Hepatocyte (in vitro differentiated cells): ENCODE measurements at regions not wholly inside any gene's neighbourhood (a gene's known extent, or its start where the extent isn't known, plus 50 kb on each side); places are given as distances from the start of the nearest gene placed in this dataset.

ENCODE experiments used
- DNase-seq: peaks from one replicate; pipeline ENCODE4 v3.0.0-alpha.2; 2016; ENCODE audit warnings: low spot score
- H2AFZ ChIP-seq: fragments of 200-600 bp; sonication (generic); 2 replicates; pipeline ENCODE4 v1.6.0; 2016; ENCODE audit warnings: antibody characterized with exemption, mild to moderate bottlenecking
- H3K27ac ChIP-seq: fragments of 200-600 bp; sonication (generic); 2 replicates; pipeline ENCODE4 v1.5.1; 2016; ENCODE audit warnings: mild to moderate bottlenecking
- H3K27me3 ChIP-seq: fragments of 200-600 bp; sonication (generic); 2 replicates; pipeline ENCODE4 v1.6.1; 2016
- H3K36me3 ChIP-seq: fragments of 200-600 bp; sonication (generic); replicated peaks from 2 replicates; pipeline ENCODE4 v1.5.1; 2016; ENCODE audit warnings: low read depth; ENCODE audit not compliant: insufficient read depth
- H3K4me1 ChIP-seq: fragments of 200-600 bp; sonication (generic); 2 replicates; pipeline ENCODE4 v1.5.1; 2016; ENCODE audit warnings: mild to moderate bottlenecking, moderate library complexity; ENCODE audit not compliant: insufficient read depth
- H3K4me2 ChIP-seq: fragments of 200-600 bp; sonication (generic); 2 replicates; pipeline ENCODE4 v1.6.0; 2016
- H3K4me3 ChIP-seq: fragments of 200-600 bp; sonication (generic); 2 replicates; pipeline ENCODE4 v1.5.1; 2016; ENCODE audit warnings: mild to moderate bottlenecking
- H3K79me2 ChIP-seq: fragments of 200-600 bp; sonication (generic); 2 replicates; pipeline ENCODE4 v1.6.0; 2017; ENCODE audit warnings: mild to moderate bottlenecking
- H3K9me2 ChIP-seq: fragments of 200-600 bp; sonication (generic); replicated peaks from 2 replicates; pipeline ENCODE4 v1.6.0; 2017; ENCODE audit warnings: mild to moderate bottlenecking; ENCODE audit not compliant: insufficient read depth
- H3K9me3 ChIP-seq: fragments of 200-600 bp; sonication (generic); 2 replicates; pipeline ENCODE4 v1.5.1; 2016; ENCODE audit warnings: low read depth, mild to moderate bottlenecking
- H4K20me1 ChIP-seq: fragments of 200-600 bp; sonication (generic); 2 replicates; pipeline ENCODE4 v1.6.0; 2016; ENCODE audit warnings: mild to moderate bottlenecking; ENCODE audit not compliant: insufficient read depth, poor library complexity, severe bottlenecking
- EZH2 ChIP-seq: fragments of 200-600 bp; sonication (generic); IDR thresholded peaks from 2 replicates; pipeline ENCODE4 v1.6.1; 2016; ENCODE audit warnings: antibody characterized with exemption, mild to moderate bottlenecking, borderline replicate concordance
- EZH2phosphoT487 ChIP-seq: fragments of 200-600 bp; sonication (generic); IDR thresholded peaks from one replicate; pipeline ENCODE4 v1.6.1; 2018; ENCODE audit warnings: antibody characterized with exemption, mild to moderate bottlenecking, low read depth, moderate library complexity; ENCODE audit not compliant: unreplicated experiment, severe bottlenecking
- WGBS: methylation state at CpG from one replicate; pipeline ENCODE4 v1.1.6; 2016; ENCODE audit warnings: low lambda C conversion rate; ENCODE audit errors: missing lambda C conversion rate; 5-methylcytosine and 5-hydroxymethylcytosine counted together
- TF ChIP-seq, protein P1 (sequence below): fragments of 200-600 bp; sonication (generic); IDR thresholded peaks from 2 replicates; pipeline ENCODE4 v1.5.1; 2016; ENCODE audit warnings: antibody characterized with exemption, mild to moderate bottlenecking; ENCODE audit not compliant: poor library complexity

DNA sequence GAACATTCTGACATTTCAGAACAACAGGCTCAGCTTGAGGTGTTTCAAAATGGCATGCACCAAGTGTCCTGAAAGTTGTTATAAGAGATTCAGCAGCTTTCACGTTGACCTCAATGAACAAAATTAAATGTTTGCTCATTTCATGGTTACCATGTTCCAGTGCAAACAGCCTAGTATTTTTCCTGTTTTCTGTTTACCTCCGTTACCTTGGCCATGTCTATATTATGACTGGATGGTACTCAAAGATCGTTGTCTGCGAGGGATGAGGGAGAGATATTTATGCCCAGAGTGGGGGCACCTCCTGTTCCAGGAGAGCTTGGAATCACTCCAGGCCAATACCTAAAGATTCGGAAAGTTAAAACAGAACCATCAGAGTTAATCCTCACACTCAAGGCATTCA is 83.8 kb upstream of the SASH1 start:
- TF ChIP-seq EZH2phosphoT487 (no peak), EZH2 (no peak)
- TF ChIP-seq, protein P1, sequence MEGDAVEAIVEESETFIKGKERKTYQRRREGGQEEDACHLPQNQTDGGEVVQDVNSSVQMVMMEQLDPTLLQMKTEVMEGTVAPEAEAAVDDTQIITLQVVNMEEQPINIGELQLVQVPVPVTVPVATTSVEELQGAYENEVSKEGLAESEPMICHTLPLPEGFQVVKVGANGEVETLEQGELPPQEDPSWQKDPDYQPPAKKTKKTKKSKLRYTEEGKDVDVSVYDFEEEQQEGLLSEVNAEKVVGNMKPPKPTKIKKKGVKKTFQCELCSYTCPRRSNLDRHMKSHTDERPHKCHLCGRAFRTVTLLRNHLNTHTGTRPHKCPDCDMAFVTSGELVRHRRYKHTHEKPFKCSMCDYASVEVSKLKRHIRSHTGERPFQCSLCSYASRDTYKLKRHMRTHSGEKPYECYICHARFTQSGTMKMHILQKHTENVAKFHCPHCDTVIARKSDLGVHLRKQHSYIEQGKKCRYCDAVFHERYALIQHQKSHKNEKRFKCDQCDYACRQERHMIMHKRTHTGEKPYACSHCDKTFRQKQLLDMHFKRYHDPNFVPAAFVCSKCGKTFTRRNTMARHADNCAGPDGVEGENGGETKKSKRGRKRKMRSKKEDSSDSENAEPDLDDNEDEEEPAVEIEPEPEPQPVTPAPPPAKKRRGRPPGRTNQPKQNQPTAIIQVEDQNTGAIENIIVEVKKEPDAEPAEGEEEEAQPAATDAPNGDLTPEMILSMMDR = no peak

DNA sequence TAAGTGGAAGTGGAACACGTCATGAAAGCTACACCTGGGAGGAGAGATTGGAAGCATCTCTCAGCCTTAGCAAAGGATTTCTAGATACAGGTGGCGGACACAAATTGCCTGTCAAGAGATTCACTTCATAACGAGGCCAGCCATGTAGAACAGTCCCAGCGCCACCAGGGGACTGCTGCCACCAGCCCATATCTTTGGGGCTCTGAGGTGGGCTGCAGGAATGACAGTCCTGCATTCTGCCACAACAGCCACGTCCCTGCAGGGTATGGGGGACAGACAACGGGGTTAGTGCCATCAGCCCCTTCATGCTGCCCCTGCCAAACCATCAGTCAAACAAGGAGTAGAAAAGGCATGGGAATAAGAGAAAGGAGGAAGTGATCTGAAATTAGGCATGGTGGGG is 81.2 kb upstream of the SASH1 start:
- no peak overlapping the region for H3K4me3 ChIP-seq
- no peaks in the 10 kb centered on the region for H4K20me1 ChIP-seq
- no peak for DNase-seq
- no peak overlapping the region for H3K4me2 ChIP-seq
- WGBS = 88% methylated on average over 6 of the region's 6 CpGs
- H3K27ac ChIP-seq = no peak overlapping the region
- no peaks in the 10 kb centered on the region for H3K9me2 ChIP-seq
- no peaks in the 10 kb centered on the region for H3K9me3 ChIP-seq
- no peaks in the 10 kb centered on the region for H3K79me2 ChIP-seq
- no peaks in the 10 kb centered on the region for H3K27me3 ChIP-seq
- H2AFZ ChIP-seq = no peak overlapping the region
- TF ChIP-seq EZH2phosphoT487 (no peak), EZH2 (no peak)
- TF ChIP-seq, protein P1 = no peak
- H3K36me3 ChIP-seq = no peaks in the 10 kb centered on the region
- H3K4me1 ChIP-seq = peaks cover 3% of the 10 kb centered on the region

More for the DNA sequence above, 83.8 kb upstream of the SASH1 start:
- Histone ChIP-seq H3K27me3 (no peaks in the 10 kb centered on the region), H3K27ac (no peak overlapping the region), H3K9me2 (no peaks in the 10 kb centered on the region), H3K36me3 (no peaks in the 10 kb centered on the region), H3K9me3 (no peaks in the 10 kb centered on the region), H3K4me3 (no peak overlapping the region), H3K79me2 (no peaks in the 10 kb centered on the region), H4K20me1 (no peaks in the 10 kb centered on the region), H3K4me2 (no peak overlapping the region), H2AFZ (no peak overlapping the region), H3K4me1 (no peaks in the 10 kb centered on the region)
- DNase-seq = no peak
- WGBS = 81% methylated on average over 5 of the region's 5 CpGs

DNA sequence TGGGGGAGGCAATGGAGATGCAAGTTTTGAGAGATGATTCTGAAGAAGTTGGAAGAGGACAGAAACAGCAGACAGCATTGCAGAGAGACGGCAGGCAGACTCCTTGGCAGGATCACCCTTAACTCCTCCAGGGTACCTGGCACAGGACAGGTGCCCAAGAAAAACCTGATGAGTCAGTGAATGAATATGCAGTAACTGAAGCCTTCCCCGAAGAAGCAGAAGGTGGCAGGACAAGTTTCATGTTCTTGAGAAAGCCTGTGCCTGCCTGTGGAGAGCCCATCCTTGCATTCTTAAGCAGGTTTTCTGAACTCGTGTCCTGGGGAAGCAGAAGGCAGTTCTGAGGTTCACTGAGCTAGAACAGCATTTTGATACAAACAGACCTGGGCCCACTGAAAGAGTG is 79.6 kb upstream of the SASH1 start:
- H3K27ac ChIP-seq = no peak overlapping the region
- H4K20me1 ChIP-seq = no peaks in the 10 kb centered on the region
- H3K36me3 ChIP-seq = no peaks in the 10 kb centered on the region
- peaks cover 3% of the 10 kb centered on the region for H3K4me1 ChIP-seq
- no peaks in the 10 kb centered on the region for H3K9me3 ChIP-seq
- WGBS = 68% methylated on average over 3 of the region's 3 CpGs
- no peak overlapping the region for H3K4me3 ChIP-seq
- H3K9me2 ChIP-seq = no peaks in the 10 kb centered on the region
- DNase-seq = no peak
- H2AFZ ChIP-seq = no peak overlapping the region
- H3K27me3 ChIP-seq = no peaks in the 10 kb centered on the region
- H3K79me2 ChIP-seq = no peaks in the 10 kb centered on the region
- TF ChIP-seq EZH2 = no peak
- TF ChIP-seq, protein P1 = no peak
- no peak for TF ChIP-seq EZH2phosphoT487
- no peak overlapping the region for H3K4me2 ChIP-seq

DNA sequence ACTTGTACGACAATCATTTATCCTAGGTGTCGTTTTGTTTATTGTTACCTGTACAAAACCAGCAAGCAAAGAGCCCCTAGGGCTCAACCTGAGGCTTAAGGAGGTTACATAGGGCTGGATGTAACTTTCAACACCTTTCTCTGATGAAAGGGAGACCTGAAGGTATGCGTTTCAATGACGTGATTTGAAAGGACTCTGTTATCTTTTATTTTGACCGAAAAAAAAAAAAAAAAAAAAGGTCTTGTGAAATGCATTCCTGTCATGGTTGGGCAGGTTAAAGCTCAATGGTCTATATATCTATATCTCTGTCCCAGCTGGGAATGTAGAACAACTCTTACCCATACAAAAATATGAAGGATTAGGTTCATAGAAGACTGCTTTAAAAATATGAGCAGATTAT is 78.7 kb upstream of the SASH1 start:
- H3K27ac ChIP-seq = no peak overlapping the region
- H3K9me2 ChIP-seq = no peaks in the 10 kb centered on the region
- H4K20me1 ChIP-seq = no peaks in the 10 kb centered on the region
- H3K4me2 ChIP-seq = no peak overlapping the region
- no peaks in the 10 kb centered on the region for H3K9me3 ChIP-seq
- DNase-seq = no peak
- no peaks in the 10 kb centered on the region for H3K36me3 ChIP-seq
- TF ChIP-seq EZH2phosphoT487 = no peak
- WGBS = 33% methylated on average over 5 of the region's 5 CpGs
- peaks cover 3% of the 10 kb centered on the region for H3K4me1 ChIP-seq
- no peak overlapping the region for H2AFZ ChIP-seq
- H3K27me3 ChIP-seq = no peaks in the 10 kb centered on the region
- no peaks in the 10 kb centered on the region for H3K79me2 ChIP-seq
- no peak overlapping the region for H3K4me3 ChIP-seq
